B cell (primary cell): ENCODE measurements at regions not wholly inside any gene's neighbourhood (a gene's known extent, or its start where the extent isn't known, plus 50 kb on each side); places are given as distances from the start of the nearest gene placed in this dataset.

Source experiments
- ATAC-seq: fragments of 200-7000 bp; cut with Tn5 transposase; one replicate; pipeline ENCODE4 v1.10.0; 2021; ENCODE audit warnings: low read depth, mild to moderate bottlenecking, moderate number of reproducible peaks, moderate library complexity
- CTCF ChIA-PET: fragments of 350-600 bp; sonication (Branson Sonifier 250); formaldehyde crosslinking; loops from one replicate; lab custom pipeline; 2021; ENCODE audit warnings: antibody characterized with exemption, inconsistent platforms; lab: Charles Lee
- POLR2A ChIA-PET: fragments of 350-600 bp; sonication (Branson Sonifier 250); formaldehyde crosslinking; loops from one replicate; lab custom pipeline; 2021; ENCODE audit warnings: antibody characterized with exemption; lab: Charles Lee
- DNase-seq: peaks from one replicate; pipeline ENCODE4 v3.0.0; 2013
- H2AFZ ChIP-seq: 2 replicates; pipeline ENCODE4 v1.6.1; 2012; ENCODE audit warnings: mild to moderate bottlenecking, low read depth, low read length; ENCODE audit not compliant: insufficient read depth, poor library complexity, severe bottlenecking
- H3K27ac ChIP-seq, 2 donors: 1 replicate in 1 of 2; 2 replicates in 1 of 2; pipeline ENCODE4 v1.5.1; 2012 to 2013; ENCODE audit warnings: low read length in 2 of 2, mild to moderate bottlenecking in 2 of 2, moderate library complexity in 1 of 2
- H3K27me3 ChIP-seq, 4 experiments: fragments of 200-600 bp in 1 of 4; sonication (generic) in 1 of 4; replicated peaks in 1 of 4; 1 replicate in 2 of 4; 2 replicates in 2 of 4; pipeline versions ENCODE4 v1.6.1 to v1.7.0; 2013 to 2016; ENCODE audit warnings: low read length in 3 of 4, mild to moderate bottlenecking in 2 of 4, mixed read lengths in 1 of 4, moderate library complexity in 1 of 4; ENCODE audit not compliant: insufficient read depth in 4 of 4, control insufficient read depth in 3 of 4; ENCODE audit errors: control extremely low read depth in 1 of 4
- H3K36me3 ChIP-seq, 2 experiments: replicated peaks in 1 of 2; 1 replicate in 1 of 2; 2 replicates in 1 of 2; pipeline versions ENCODE4 v1.6.1 to v1.7.1; 2013; ENCODE audit warnings: low read length in 1 of 2; ENCODE audit not compliant: insufficient read depth in 2 of 2, control insufficient read depth in 1 of 2; ENCODE audit errors: control extremely low read depth in 1 of 2, extremely low read depth in 1 of 2
- H3K4me1 ChIP-seq, 2 donors: fragments of 200-600 bp in 1 of 2; sonication (generic) in 1 of 2; 1 replicate in 1 of 2; 2 replicates in 1 of 2; pipeline versions ENCODE4 v1.5.1 to v1.6.1; 2013 to 2017; ENCODE audit warnings: low read length in 2 of 2; ENCODE audit not compliant: control insufficient read depth in 2 of 2, insufficient read depth in 2 of 2
- H3K4me2 ChIP-seq: replicated peaks from 2 replicates; pipeline ENCODE3; 2012; ENCODE audit warnings: mild to moderate bottlenecking, low read depth, low read length; ENCODE audit not compliant: poor library complexity, severe bottlenecking
- H3K4me3 ChIP-seq, 5 experiments: fragments of 200-600 bp in 1 of 5; sonication (generic) in 1 of 5; 1 replicate in 3 of 5; 2 replicates in 2 of 5; pipeline versions ENCODE4 v1.5.1 to v1.7.0; 2011 to 2016; ENCODE audit warnings: low read length in 4 of 5, mild to moderate bottlenecking in 4 of 5, low read depth in 2 of 5, control low read depth in 1 of 5, moderate library complexity in 1 of 5; ENCODE audit not compliant: insufficient read depth in 1 of 5; ENCODE audit errors: control extremely low read depth in 1 of 5, extremely low read depth in 1 of 5
- H3K79me2 ChIP-seq: fragments of 200-600 bp; sonication (generic); one replicate; pipeline ENCODE4 v1.6.0; 2016; ENCODE audit warnings: low read length; ENCODE audit not compliant: control insufficient read depth, insufficient read depth
- H3K9ac ChIP-seq: fragments of 200-600 bp; sonication (generic); 2 replicates; pipeline ENCODE4 v1.6.1; 2017; ENCODE audit warnings: mild to moderate bottlenecking, low read length, moderate library complexity
- H3K9me3 ChIP-seq, 3 donors: one replicate each; pipeline versions ENCODE4 v1.6.1 to v1.7.1; 2013; ENCODE audit warnings: low read length in 2 of 3; ENCODE audit not compliant: control insufficient read depth in 2 of 3, insufficient read depth in 1 of 3; ENCODE audit errors: control extremely low read depth in 1 of 3
- H4K20me1 ChIP-seq: 2 replicates; pipeline ENCODE4 v1.6.0; 2012; ENCODE audit warnings: mild to moderate bottlenecking, low read length; ENCODE audit not compliant: insufficient read depth, control insufficient read depth, poor library complexity, severe bottlenecking
- H3K27ac Mint-ChIP-seq: one replicate; pipeline ENCODE4 v1.8.0; 2021; ENCODE audit warnings: mixed read lengths
- H3K27me3 Mint-ChIP-seq: one replicate; pipeline ENCODE4 v1.8.0; 2021; ENCODE audit warnings: mixed read lengths
- H3K4me1 Mint-ChIP-seq: one replicate; pipeline ENCODE4 v1.8.0; 2021; ENCODE audit warnings: mixed read lengths
- H3K4me3 Mint-ChIP-seq: one replicate; pipeline ENCODE4 v1.8.0; 2021; ENCODE audit warnings: mixed read lengths
- H3K9me3 Mint-ChIP-seq: one replicate; pipeline ENCODE4 v1.8.0; 2022; ENCODE audit warnings: mixed read lengths; ENCODE audit not compliant: insufficient read depth
- CTCF ChIP-seq: fragments of 200-600 bp; IDR thresholded peaks from one replicate; pipeline ENCODE4 v1.8.0; 2022; ENCODE audit warnings: antibody characterized with exemption, mild to moderate bottlenecking
- EZH2 ChIP-seq: IDR thresholded peaks from 2 replicates; pipeline ENCODE4 v1.6.1; 2012; ENCODE audit warnings: borderline replicate concordance, low read depth, mild to moderate bottlenecking, moderate library complexity, low read length; ENCODE audit not compliant: insufficient read depth, poor library complexity, severe bottlenecking
- WGBS: methylation state at CpG from one replicate; pipeline ENCODE4 v1.1.5; 2013; ENCODE audit warnings: missing lambda C conversion rate; ENCODE audit not compliant: insufficient coverage; 5-methylcytosine and 5-hydroxymethylcytosine counted together
- intact Hi-C: fragments of 100-400 bp; cut with micrococcal nuclease; formaldehyde crosslinking; loops from one replicate; pipeline ENCODE4 v1.10.0; 2022

- Mint-ChIP-seq H3K4me3 (no peak overlapping the region), H3K27ac (no peak overlapping the region), H3K9me3 (no peaks in the 10 kb centered on the region), H3K4me1 (peaks cover 13% of the 10 kb centered on the region), H3K27me3 (no peaks in the 10 kb centered on the region)
- H3K4me2 ChIP-seq = peak overlapping the region; percentile 13
- H3K79me2 ChIP-seq = no peaks in the 10 kb centered on the region
- no peaks in the 10 kb centered on the region for H3K9me3 ChIP-seq
- no peaks in the 10 kb centered on the region for H3K36me3 ChIP-seq
- 83% methylated on average over 1 of the region's 2 CpGs for WGBS
- no peaks in the 10 kb centered on the region for H4K20me1 ChIP-seq
- DNase-seq (no peak), ATAC-seq (no peak)
- no peak overlapping the region for H3K4me3 ChIP-seq
- no peak overlapping the region for H3K27ac ChIP-seq
- TF ChIP-seq CTCF = no peak
- TF ChIP-seq EZH2 = no peak
- CTCF ChIA-PET = interaction anchor here (0.9 to 1.5 kb wide), 4 partner anchors 7 to 99 kb away, joined by 3 to 5 read pairs (median 4); no protein-coding TSS in a partner anchor
- H3K4me1 ChIP-seq = peaks cover 8 to 16% of the 10 kb centered on the region in 2 donors
- no peaks in the 10 kb centered on the region for H3K27me3 ChIP-seq
- H2AFZ ChIP-seq = peak overlapping the region; percentile 7
- H3K9ac ChIP-seq = no peak overlapping the region
- POLR2A ChIA-PET = no interaction called here
- intact Hi-C loops = no loop called here
These were observed 83.7 kb upstream of the IL12A start for GRCh38 chr3:159904911-159905310.

GRCh38 chr3:159907828-159908227 is 80.8 kb upstream of the IL12A start:
- Histone ChIP-seq H4K20me1 (no peaks in the 10 kb centered on the region), H3K9ac (no peak overlapping the region), H3K4me1 (peaks cover 17 to 25% of the 10 kb centered on the region in 2 donors), H3K4me2 (no peak overlapping the region), H3K9me3 (no peaks in the 10 kb centered on the region), H3K27ac (no peak overlapping the region), H3K79me2 (no peaks in the 10 kb centered on the region), H3K27me3 (no peaks in the 10 kb centered on the region), H3K36me3 (no peaks in the 10 kb centered on the region), H2AFZ (no peak overlapping the region), H3K4me3 (no peak overlapping the region)
- Mint-ChIP-seq H3K27me3 (no peaks in the 10 kb centered on the region), H3K4me1 (peaks cover 21% of the 10 kb centered on the region), H3K9me3 (no peaks in the 10 kb centered on the region), H3K4me3 (no peak overlapping the region), H3K27ac (no peak overlapping the region)
- no CpG with 5 or more reads among the region's 1 CpG for WGBS
- ATAC-seq = no peak
- TF ChIP-seq CTCF = no peak
- TF ChIP-seq EZH2 = no peak
- POLR2A ChIA-PET = no interaction called here
- DNase-seq = no peak
- CTCF ChIA-PET = no interaction called here
- intact Hi-C loops = no loop called here
